Limb (tissue), 2 donors: ENCODE measurements at regions not wholly inside any gene's neighbourhood (a gene's known extent, or its start where the extent isn't known, plus 50 kb on each side); places are given as distances from the start of the nearest gene placed in this dataset.
"Not testable (repeated sequence)": the region's sequence is repeated elsewhere in the genome, so short reads cannot be mapped to it uniquely, and the experiment has no call there.

Experiments used
- DNase-seq, 2 donors: peaks; one replicate each; pipeline ENCODE4 v3.0.0-alpha.2; 2016; ENCODE audit errors: extremely low spot score in 2 of 2

GRCh38 chr6:33507261-33507660 lies 52.9 kb downstream of the ZBTB9 start:
- no peak for DNase-seq

GRCh38 chr6:33508935-33509926 lies 54.9 kb downstream of the ZBTB9 start:
- peak in 1 of 2 donors; percentile 4 for DNase-seq

- DNase-seq: no peak
Observed at GRCh38 chr6:33513213-33513612, 58.8 kb downstream of the ZBTB9 start.

GRCh38 chr6:33516726-33517125 lies 62.4 kb downstream of the ZBTB9 start:
- no peak for DNase-seq

GRCh38 chr6:33520636-33521488 lies 59.2 kb downstream of the BAK1 start:
- DNase-seq: not testable (repeated sequence)

GRCh38 chr6:33521489-33522091 lies 58.5 kb downstream of the BAK1 start:
- DNase-seq: no peak
